Panc1 (cell line): ENCODE measurements at regions not wholly inside any gene's neighbourhood (a gene's known extent, or its start where the extent isn't known, plus 50 kb on each side); places are given as distances from the start of the nearest gene placed in this dataset.

Experiments
- ATAC-seq: fragments of 200-7000 bp; cut with Tn5 transposase; 2 replicates; pipeline ENCODE4 v1.9.1; 2020; ENCODE audit warnings: mild to moderate bottlenecking, moderate library complexity
- BruUV-seq: library from RNA; stranded (reverse); fragments of 400-500 nt; replicated peaks from 2 replicates; lab custom pipeline; 2021; lab: Mats Ljungman, UMichigan
- CTCF ChIA-PET: fragments of 300-600 bp; sonication (Branson Sonifier 250); formaldehyde crosslinking; loops from one replicate; lab custom pipeline; 2022; ENCODE audit warnings: antibody characterized with exemption; lab: Charles Lee
- POLR2A ChIA-PET: fragments of 300-600 bp; sonication (Branson Sonifier 250); formaldehyde crosslinking; loops from one replicate; lab custom pipeline; 2022; ENCODE audit warnings: antibody characterized with exemption; lab: Charles Lee
- DNase-seq: peaks from one replicate; pipeline ENCODE4 v3.0.0-alpha.2; 2010; ENCODE audit warnings: low read depth, low spot score
- H3K27ac ChIP-seq: 2 replicates; pipeline ENCODE4 v1.5.1; 2011; ENCODE audit warnings: mild to moderate bottlenecking, low read length, inconsistent platforms
- H3K27me3 ChIP-seq: fragments of 200-500 bp; sonication (Bioruptor generic); 2 replicates; pipeline ENCODE4 v1.6.0; 2014; ENCODE audit warnings: low read length, inconsistent platforms; ENCODE audit not compliant: control insufficient read depth, insufficient read depth
- H3K36me3 ChIP-seq: fragments of 200-500 bp; sonication (Bioruptor generic); 2 replicates; pipeline ENCODE4 v1.5.1; 2014; ENCODE audit warnings: inconsistent platforms, mild to moderate bottlenecking, low read length, moderate library complexity; ENCODE audit not compliant: control insufficient read depth, insufficient read depth
- H3K4me1 ChIP-seq: 2 replicates; pipeline ENCODE4 v1.5.1; 2011; ENCODE audit warnings: inconsistent platforms, mild to moderate bottlenecking, low read length, moderate library complexity; ENCODE audit not compliant: control insufficient read depth, insufficient read depth
- H3K4me3 ChIP-seq, 2 experiments: 2 replicates each; pipeline ENCODE4 v1.5.1; 2011 to 2012; ENCODE audit warnings: low read depth in 2 of 2, low read length in 2 of 2, mild to moderate bottlenecking in 2 of 2, inconsistent platforms in 1 of 2, moderate library complexity in 1 of 2
- H3K9me3 ChIP-seq: fragments of 200-500 bp; sonication (Bioruptor generic); 2 replicates; pipeline ENCODE4 v1.5.1; 2014; ENCODE audit warnings: low read depth, mild to moderate bottlenecking, inconsistent platforms, low read length, moderate library complexity; ENCODE audit not compliant: control insufficient read depth, insufficient read depth
- POLR2AphosphoS5 ChIP-seq: IDR thresholded peaks from 2 replicates; pipeline ENCODE4 v1.6.1; 2012; ENCODE audit warnings: mild to moderate bottlenecking, low read depth, low read length, moderate library complexity
- SIN3A ChIP-seq: IDR thresholded peaks from 2 replicates; pipeline ENCODE4 v1.6.1; 2012; ENCODE audit warnings: low read depth, mild to moderate bottlenecking, low read length, moderate library complexity, borderline replicate concordance; ENCODE audit not compliant: insufficient read depth
- TCF7L2 ChIP-seq: IDR thresholded peaks from 2 replicates; pipeline ENCODE4 v1.6.1; 2011; ENCODE audit warnings: mild to moderate bottlenecking, low read depth, low read length, inconsistent platforms
- in situ Hi-C: cut with HindIII; loops from 2 replicates; pipeline ENCODE4 v1.10.0; 2016; ENCODE audit warnings: low sequenced_read_pairs, low pct_unique_long_range_greater_than_20kb
- intact Hi-C: fragments of 100-400 bp; cut with micrococcal nuclease; formaldehyde crosslinking; loops from one replicate; pipeline ENCODE4 v1.10.0; 2022; ENCODE audit not compliant: unreplicated experiment
- TF ChIP-seq, protein P1 (sequence below): fragments of 450-650 bp; IDR thresholded peaks from 2 replicates; pipeline ENCODE4 v1.5.1; 2017; ENCODE audit warnings: mild to moderate bottlenecking
- TF ChIP-seq, protein P2 (sequence below), 2 experiments: IDR thresholded peaks; 2 replicates each; pipeline ENCODE4 v1.6.1; 2011 to 2012; ENCODE audit warnings: low read depth in 2 of 2, control low read depth in 1 of 2, low read length in 1 of 2, mild to moderate bottlenecking in 1 of 2, moderate library complexity in 1 of 2; ENCODE audit not compliant: insufficient read depth in 1 of 2

DNA sequence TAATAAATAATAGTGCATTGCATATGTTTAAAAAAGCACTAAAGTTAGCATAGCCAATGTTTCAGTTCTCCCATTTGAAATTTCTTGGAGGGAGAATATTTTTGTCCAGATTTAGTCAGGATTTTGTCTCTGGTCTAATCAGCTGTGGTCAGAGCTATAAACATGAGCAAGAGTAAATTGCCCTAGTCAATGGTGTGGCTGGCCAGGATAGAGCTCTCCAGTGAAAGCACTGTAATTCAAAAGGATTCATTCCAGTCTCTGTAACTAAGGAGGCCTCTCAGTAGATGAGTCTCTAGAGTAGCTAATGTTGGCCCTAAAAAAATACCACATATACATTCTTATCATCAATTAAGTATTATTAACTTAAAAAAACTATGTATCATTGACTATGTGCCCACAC lies 241.6 kb downstream of the CDCA7 start:
- TF ChIP-seq, protein P1, sequence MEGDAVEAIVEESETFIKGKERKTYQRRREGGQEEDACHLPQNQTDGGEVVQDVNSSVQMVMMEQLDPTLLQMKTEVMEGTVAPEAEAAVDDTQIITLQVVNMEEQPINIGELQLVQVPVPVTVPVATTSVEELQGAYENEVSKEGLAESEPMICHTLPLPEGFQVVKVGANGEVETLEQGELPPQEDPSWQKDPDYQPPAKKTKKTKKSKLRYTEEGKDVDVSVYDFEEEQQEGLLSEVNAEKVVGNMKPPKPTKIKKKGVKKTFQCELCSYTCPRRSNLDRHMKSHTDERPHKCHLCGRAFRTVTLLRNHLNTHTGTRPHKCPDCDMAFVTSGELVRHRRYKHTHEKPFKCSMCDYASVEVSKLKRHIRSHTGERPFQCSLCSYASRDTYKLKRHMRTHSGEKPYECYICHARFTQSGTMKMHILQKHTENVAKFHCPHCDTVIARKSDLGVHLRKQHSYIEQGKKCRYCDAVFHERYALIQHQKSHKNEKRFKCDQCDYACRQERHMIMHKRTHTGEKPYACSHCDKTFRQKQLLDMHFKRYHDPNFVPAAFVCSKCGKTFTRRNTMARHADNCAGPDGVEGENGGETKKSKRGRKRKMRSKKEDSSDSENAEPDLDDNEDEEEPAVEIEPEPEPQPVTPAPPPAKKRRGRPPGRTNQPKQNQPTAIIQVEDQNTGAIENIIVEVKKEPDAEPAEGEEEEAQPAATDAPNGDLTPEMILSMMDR: no peak
- TF ChIP-seq, protein P2, sequence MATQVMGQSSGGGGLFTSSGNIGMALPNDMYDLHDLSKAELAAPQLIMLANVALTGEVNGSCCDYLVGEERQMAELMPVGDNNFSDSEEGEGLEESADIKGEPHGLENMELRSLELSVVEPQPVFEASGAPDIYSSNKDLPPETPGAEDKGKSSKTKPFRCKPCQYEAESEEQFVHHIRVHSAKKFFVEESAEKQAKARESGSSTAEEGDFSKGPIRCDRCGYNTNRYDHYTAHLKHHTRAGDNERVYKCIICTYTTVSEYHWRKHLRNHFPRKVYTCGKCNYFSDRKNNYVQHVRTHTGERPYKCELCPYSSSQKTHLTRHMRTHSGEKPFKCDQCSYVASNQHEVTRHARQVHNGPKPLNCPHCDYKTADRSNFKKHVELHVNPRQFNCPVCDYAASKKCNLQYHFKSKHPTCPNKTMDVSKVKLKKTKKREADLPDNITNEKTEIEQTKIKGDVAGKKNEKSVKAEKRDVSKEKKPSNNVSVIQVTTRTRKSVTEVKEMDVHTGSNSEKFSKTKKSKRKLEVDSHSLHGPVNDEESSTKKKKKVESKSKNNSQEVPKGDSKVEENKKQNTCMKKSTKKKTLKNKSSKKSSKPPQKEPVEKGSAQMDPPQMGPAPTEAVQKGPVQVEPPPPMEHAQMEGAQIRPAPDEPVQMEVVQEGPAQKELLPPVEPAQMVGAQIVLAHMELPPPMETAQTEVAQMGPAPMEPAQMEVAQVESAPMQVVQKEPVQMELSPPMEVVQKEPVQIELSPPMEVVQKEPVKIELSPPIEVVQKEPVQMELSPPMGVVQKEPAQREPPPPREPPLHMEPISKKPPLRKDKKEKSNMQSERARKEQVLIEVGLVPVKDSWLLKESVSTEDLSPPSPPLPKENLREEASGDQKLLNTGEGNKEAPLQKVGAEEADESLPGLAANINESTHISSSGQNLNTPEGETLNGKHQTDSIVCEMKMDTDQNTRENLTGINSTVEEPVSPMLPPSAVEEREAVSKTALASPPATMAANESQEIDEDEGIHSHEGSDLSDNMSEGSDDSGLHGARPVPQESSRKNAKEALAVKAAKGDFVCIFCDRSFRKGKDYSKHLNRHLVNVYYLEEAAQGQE (IDR thresholded peaks at IDR 0.05; ENCODE audit: insufficient read depth in 1 of 2, low read depth in 2 of 2, low read length in 1 of 2): no peak
- TF ChIP-seq TCF7L2 (no peak), SIN3A (no peak), POLR2AphosphoS5 (no peak)
- in situ Hi-C loops: no loop called here

DNA sequence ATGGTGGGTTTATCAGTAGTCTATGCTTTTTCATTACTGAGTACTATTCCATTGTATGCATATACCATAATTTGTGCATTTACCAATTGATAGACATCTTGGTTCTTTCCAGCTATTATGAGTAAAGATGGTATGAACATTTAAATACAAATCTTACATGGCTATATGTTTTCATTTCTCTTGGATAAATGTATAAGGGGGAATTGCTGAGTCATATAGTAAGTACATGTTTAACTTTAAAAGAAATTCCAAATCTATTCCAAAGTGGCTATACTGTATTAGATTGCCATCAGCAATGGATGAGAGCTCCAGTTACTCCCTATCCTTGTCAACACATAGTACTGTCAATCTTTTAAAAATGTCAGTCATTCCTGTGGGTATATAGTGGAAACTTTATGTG lies 243.9 kb downstream of the CDCA7 start:
- intact Hi-C loops: no loop called here

More for the DNA sequence above, 241.6 kb downstream of the CDCA7 start:
- H3K27ac ChIP-seq: peak overlapping the region; percentile 9; the same call in 1 of the 2 replicates
- no TSS peak for BruUV-seq
- H3K36me3 ChIP-seq: no peaks in the 10 kb centered on the region
- intact Hi-C loops: no loop called here
- POLR2A ChIA-PET: no interaction called here
- no peak for ATAC-seq
- H3K27me3 ChIP-seq: no peaks in the 10 kb centered on the region
- CTCF ChIA-PET: no interaction called here
- H3K4me3 ChIP-seq: no peak overlapping the region
- no peak for DNase-seq
- H3K4me1 ChIP-seq: no peaks in the 10 kb centered on the region
- H3K9me3 ChIP-seq: peaks cover 27% of the 10 kb centered on the region; the same call in 1 of the 2 replicates

More for the DNA sequence above, 243.9 kb downstream of the CDCA7 start:
- H3K27ac ChIP-seq: no peak overlapping the region
- peaks cover 5% of the 10 kb centered on the region; the same call in 1 of the 2 replicates for H3K9me3 ChIP-seq
- no peak for DNase-seq
- BruUV-seq: no TSS peak
- ChIA-PET CTCF (no interaction called here), POLR2A (no interaction called here)
- ATAC-seq: no peak
- TF ChIP-seq TCF7L2 (no peak), SIN3A (no peak), POLR2AphosphoS5 (no peak)
- TF ChIP-seq, protein P2 (IDR thresholded peaks at IDR 0.05; ENCODE audit: insufficient read depth in 1 of 2, low read depth in 2 of 2, low read length in 1 of 2): no peak
- TF ChIP-seq, protein P1: no peak
- no peaks in the 10 kb centered on the region for H3K36me3 ChIP-seq
- H3K27me3 ChIP-seq: no peaks in the 10 kb centered on the region
- no peak overlapping the region for H3K4me3 ChIP-seq
- no peaks in the 10 kb centered on the region for H3K4me1 ChIP-seq
- in situ Hi-C loops: no loop called here
